GM21529 (cell line): ENCODE measurements at regions not wholly inside any gene's neighbourhood (a gene's known extent, or its start where the extent isn't known, plus 50 kb on each side); places are given as distances from the start of the nearest gene placed in this dataset.

ENCODE experiments used
- ATAC-seq: cut with Tn5 transposase; IDR thresholded peaks from one replicate; pipeline ENCODE4 v1.9.1; 2021; ENCODE audit not compliant: unreplicated experiment

- ATAC-seq, result no peak
Observed at GRCh38 chr6:132244744-132245143, 156.5 kb downstream of the MOXD1 start.

DNA sequence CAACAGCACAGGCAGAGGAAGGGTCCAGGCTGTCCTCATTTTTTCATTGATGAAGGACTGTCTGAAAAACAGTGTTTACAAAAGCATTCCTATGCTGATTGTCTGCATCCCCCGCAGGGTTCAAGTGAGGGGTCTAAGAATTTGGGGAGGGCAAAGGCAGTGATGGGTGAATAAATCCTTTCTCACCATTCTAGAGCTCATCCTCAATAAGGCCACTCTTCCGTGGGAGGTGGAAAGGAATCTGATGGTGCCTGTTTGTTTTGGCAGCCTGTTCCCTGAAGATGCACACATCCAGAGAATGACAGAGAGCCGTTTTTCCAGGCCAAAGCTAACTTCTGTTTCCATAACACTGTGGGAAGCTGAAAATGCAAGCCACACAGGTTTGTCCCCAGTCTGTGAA is 164.5 kb downstream of the MOXD1 start:
- no peak for ATAC-seq

DNA sequence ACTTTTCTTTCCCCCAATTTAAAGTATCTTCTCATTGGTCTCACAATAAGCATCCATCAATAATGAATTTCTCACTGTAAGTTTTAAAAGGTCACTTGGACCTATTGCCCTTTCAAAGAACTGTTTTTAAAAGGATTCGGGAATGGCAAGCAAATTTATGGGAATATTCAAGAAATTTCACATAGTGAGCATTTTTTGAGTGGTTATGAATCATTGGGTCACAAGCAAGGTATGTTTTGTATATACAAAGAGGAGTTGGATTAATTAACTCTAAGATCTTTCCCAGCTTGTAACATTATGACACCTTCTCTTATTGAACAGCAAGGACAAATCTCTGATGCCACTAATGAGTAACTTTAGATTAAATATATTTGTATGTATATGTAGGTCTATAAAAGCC is 165.0 kb downstream of the MOXD1 start:
- no peak for ATAC-seq

- ATAC-seq, result no peak
Observed at GRCh38 chr6:132235596-132236280, 165.5 kb downstream of the MOXD1 start.

- no peak for ATAC-seq
Observed at GRCh38 chr6:132234356-132234755, 166.9 kb downstream of the MOXD1 start.

DNA sequence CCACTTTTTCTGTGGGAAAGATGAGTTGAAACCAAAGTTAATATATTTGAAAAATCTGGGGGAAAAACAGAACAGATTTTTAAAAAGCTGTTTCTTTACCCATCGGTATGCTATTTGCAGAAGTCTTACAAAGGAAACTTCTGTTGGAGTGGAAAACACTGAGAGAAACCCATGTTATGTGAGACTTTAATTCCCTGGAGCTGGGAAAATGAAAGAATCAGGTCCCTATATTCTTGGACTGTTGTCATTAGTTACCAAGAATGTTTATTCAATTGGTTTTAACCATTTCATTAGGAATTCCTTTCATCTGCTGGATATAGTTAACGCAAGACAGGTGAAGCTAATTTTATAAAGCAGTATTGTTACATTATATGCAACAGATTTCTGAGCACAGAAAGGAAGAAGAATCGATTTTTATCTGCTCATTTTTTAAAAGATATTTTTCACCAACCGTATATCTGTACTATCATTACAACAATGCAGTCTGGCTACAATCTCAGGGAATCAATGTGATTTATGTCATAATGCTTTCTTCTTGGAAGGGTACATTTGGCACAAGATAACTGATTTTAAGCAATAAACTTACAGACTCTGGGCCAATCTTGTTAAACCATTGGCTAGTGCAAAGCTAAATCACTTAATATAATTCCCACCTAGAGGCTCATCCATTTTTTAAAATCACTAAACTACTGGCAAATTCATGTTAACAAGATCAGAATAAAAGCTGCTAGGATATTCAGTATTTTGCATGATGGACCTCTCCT is 170.0 kb downstream of the MOXD1 start:
- no peak for ATAC-seq

DNA sequence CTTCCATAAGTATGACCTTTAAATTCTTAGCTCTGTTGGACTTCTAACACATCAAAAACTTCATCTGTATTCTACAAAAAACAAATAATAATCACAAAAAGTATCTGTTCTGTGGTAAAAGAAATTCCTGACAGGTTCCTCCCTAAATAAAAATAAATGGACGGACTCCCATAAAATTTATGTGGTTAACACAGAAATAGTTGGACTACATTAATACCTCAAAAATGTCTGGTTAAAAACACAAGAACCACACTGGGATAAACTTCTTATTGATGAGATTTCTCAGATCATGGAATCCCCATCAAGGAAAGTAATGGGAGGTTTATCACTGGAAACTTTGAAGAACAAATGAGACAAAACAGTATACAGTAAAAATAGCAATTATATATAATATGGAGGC is 172.4 kb downstream of the MOXD1 start:
- ATAC-seq, result no peak

GRCh38 chr6:132227904-132228303 is 173.4 kb downstream of the MOXD1 start:
- ATAC-seq, result no peak

GRCh38 chr6:132224943-132225342 is 176.3 kb downstream of the MOXD1 start:
- no peak for ATAC-seq

- ATAC-seq, result no peak
Observed at GRCh38 chr6:132220800-132221199, 180.5 kb downstream of the MOXD1 start.

- no peak for ATAC-seq
Observed at GRCh38 chr6:132219901-132220300, 181.4 kb downstream of the MOXD1 start.

GRCh38 chr6:132218059-132218696 is 183.1 kb downstream of the MOXD1 start:
- ATAC-seq, result no peak

GRCh38 chr6:132215805-132216204 is 185.5 kb downstream of the MOXD1 start:
- no peak for ATAC-seq

DNA sequence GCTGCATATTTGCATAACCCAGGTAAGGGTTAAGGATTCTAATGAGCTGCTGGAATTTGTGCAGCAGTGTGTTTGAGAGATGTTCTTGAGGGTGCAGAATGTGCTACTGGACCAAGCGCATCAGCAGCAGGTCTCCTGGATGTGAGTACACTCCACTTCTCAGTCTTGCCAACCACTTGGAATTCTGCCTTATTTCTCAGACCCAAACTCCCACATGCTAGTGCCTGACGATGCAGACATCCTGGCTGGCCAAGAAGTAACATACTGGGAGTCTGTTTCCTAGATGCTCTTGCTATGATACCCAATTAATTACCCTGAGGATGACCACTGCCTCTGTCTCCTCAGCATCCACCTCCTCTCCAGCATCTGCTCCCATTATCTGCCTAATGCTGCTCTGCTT is 186.6 kb downstream of the MOXD1 start:
- no peak for ATAC-seq

- no peak for ATAC-seq
Observed at GRCh38 chr6:132213732-132214131, 187.5 kb downstream of the MOXD1 start.

DNA sequence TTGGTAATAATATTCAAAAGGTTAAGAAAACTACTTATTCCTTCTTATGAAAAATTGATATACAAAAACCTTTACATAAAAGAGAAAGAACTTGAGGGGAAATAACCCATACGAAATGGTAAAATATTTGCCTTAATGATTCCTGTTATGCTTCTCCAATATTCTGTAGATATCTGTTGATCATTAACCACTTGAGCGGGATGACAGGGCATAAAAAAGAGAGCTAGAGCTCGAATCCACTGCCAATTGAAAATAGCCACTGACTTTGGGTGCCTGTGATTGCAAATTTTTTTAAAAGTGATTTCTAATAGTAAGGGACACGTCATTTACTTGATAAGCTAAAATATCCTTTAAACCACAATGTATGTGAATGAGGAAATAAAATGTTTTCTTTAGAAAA is 188.1 kb downstream of the MOXD1 start:
- no peak for ATAC-seq

GRCh38 chr6:132210886-132211563 is 190.2 kb downstream of the MOXD1 start:
- ATAC-seq, result no peak

- ATAC-seq, result no peak
Observed at GRCh38 chr6:132209351-132209750, 191.9 kb downstream of the MOXD1 start.

DNA sequence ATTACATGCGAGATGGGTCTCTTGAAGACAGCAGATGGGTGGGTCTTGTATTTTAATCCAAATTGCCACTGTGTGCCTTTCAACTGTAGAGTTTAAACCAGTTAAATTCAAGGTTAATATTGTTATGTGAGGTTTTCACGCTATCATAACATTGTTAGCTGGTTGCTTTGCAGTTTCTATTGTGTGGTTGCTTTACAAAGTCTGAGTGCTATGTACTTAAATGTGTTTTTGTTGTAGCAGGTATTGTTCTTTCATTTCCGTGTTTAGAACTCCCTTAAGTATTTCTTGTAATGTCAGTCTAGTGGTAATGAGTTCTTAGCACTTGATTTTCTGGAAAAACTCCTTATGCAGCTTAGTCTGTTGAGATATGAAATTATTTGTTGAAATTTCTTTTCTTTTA is 193.3 kb downstream of the MOXD1 start:
- ATAC-seq, result no peak

DNA sequence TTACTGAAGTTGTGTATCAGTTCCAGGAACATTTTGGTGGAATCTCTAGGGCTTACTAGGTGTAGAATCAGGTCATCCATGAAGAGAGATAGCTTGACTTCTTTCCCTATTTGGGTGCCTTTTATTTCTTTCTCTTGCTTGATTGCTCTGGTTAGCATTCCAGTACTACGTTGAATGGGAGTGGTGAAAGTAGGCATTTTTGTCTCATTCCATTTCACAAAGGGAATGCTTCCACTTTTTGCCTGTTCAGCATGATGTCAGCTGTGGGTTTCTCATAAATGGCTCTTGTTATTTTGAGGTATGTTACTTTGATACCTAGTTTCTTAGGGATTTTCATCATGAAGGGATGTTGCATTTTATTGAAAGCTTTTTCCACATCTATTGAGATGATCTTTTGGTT is 195.3 kb downstream of the MOXD1 start:
- ATAC-seq, result no peak

DNA sequence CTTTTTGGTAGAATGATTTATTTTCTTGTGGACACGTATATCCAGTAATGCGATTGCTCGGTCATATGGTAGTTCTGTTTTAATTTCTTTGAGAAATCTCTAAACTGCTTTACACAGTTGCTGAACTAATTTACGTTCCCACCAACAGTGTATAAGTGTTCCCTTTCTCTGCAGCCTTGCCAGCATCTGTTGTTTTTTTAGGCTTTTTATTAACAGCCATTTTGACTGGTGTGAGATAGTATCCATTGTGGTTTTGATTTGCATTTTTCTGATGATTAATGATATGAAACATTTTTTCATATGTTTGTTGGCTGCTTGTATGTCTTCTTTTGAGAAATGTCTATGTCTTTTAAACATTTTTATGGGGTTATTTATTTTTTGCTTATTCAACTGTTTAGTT is 196.7 kb downstream of the MOXD1 start:
- no peak for ATAC-seq

GRCh38 chr6:132202574-132202973 is 198.7 kb downstream of the MOXD1 start:
- no peak for ATAC-seq
